ENCODE measurements at regions not wholly inside any gene's neighbourhood (a gene's known extent, or its start where the extent isn't known, plus 50 kb on each side); places are given as distances from the start of the nearest gene placed in this dataset.

DNA sequence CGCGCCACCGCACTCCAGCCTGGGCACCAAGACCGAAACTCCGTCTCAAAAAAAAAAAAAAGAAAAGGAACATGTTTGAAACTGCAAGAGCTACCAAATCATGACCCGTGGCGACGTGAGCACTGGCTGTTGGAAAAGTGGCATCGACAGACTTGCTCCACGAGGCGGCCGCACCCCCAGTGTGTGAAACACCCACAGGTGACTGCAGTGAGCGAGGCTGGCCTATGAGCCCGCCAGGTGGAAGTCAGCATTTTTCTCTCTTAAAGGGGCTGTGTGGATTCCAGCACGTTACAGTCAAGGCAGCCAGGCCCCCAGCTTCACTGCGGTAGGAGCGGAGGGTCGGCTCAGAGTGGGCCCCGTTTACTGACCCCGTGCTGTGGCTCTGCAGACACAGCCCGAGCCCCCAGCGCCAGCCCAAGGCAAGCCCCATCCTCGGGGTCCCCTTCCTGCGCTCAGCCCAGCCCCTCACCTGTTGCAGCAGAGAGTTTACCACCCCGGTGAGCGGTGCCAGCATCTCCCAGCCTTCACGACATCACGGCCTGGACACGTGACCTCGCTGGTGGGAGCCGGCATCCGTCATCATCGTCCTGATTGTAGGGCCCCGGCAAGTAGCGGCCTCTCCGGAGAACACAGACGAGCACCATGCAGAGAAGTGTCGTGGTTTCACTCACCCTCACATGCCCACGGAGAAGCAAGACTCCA, 54.3 kb upstream of the FBRSL1 start:
- no peak for TF ChIP-seq POLR2A (IDR thresholded peaks at IDR 0.05)
- TF ChIP-seq, protein P1, sequence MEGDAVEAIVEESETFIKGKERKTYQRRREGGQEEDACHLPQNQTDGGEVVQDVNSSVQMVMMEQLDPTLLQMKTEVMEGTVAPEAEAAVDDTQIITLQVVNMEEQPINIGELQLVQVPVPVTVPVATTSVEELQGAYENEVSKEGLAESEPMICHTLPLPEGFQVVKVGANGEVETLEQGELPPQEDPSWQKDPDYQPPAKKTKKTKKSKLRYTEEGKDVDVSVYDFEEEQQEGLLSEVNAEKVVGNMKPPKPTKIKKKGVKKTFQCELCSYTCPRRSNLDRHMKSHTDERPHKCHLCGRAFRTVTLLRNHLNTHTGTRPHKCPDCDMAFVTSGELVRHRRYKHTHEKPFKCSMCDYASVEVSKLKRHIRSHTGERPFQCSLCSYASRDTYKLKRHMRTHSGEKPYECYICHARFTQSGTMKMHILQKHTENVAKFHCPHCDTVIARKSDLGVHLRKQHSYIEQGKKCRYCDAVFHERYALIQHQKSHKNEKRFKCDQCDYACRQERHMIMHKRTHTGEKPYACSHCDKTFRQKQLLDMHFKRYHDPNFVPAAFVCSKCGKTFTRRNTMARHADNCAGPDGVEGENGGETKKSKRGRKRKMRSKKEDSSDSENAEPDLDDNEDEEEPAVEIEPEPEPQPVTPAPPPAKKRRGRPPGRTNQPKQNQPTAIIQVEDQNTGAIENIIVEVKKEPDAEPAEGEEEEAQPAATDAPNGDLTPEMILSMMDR (IDR thresholded peaks at IDR 0.05), result no peak

Data from body of pancreas (tissue), 4 donors.